GM12878 (cell line): ENCODE measurements at regions not wholly inside any gene's neighbourhood (a gene's known extent, or its start where the extent isn't known, plus 50 kb on each side); places are given as distances from the start of the nearest gene placed in this dataset.

Source experiments
- ATAC-seq: fragments of 200-7000 bp; cut with Tn5 transposase; 3 replicates; pipeline ENCODE4 v1.9.1; 2020; ENCODE audit warnings: mild to moderate bottlenecking, moderate library complexity
- BruUV-seq: library from RNA; stranded (reverse); fragments of 400-500 nt; replicated peaks from 2 replicates; lab custom pipeline; 2021; lab: Mats Ljungman, UMichigan
- CTCF ChIA-PET: fragments of 300-600 bp; sonication (Branson Sonifier 250); formaldehyde crosslinking; extraction: SDS; loops from one replicate; lab custom pipeline; 2021; ENCODE audit warnings: inconsistent platforms; lab: Yijun Ruan, JAX
- POLR2A ChIA-PET: fragments of 350-600 bp; formaldehyde crosslinking; extraction: SDS; loops from one replicate; lab custom pipeline; 2021; ENCODE audit warnings: inconsistent platforms; lab: Charles Lee
- RAD21 ChIA-PET: fragments of 300-600 bp; sonication (Branson Sonifier 250); formaldehyde crosslinking; loops from one replicate; lab custom pipeline; 2023; ENCODE audit warnings: antibody characterized with exemption; ENCODE audit not compliant: unreplicated experiment; lab: Charles Lee
- SMC1A ChIA-PET: fragments of 300-600 bp; sonication (Branson Sonifier 250); formaldehyde crosslinking; loops from one replicate; lab custom pipeline; 2023; ENCODE audit not compliant: unreplicated experiment, uncharacterized antibody; lab: Charles Lee
- DNase-seq: peaks from one replicate; pipeline ENCODE4 v3.0.0-alpha.2; 2011; ENCODE audit warnings: low read depth, low spot score
- FAIRE-seq: peaks from 3 replicates; lab custom pipeline; 2011; peaks lifted over from hg19 to GRCh38; lab: Jason Lieb, UNC
- H2AFZ ChIP-seq: 2 replicates; pipeline ENCODE4 v1.6.0; 2011; ENCODE audit warnings: low read depth, low read length, control low read depth; ENCODE audit not compliant: control insufficient read depth
- H3K27ac ChIP-seq: 2 replicates; pipeline ENCODE4 v1.5.1; 2011; ENCODE audit warnings: control low read depth; ENCODE audit not compliant: control insufficient read depth, insufficient read depth
- H3K27me3 ChIP-seq, 2 experiments: replicated peaks in 1 of 2; 2 replicates each; pipeline versions ENCODE4 v1.6.0 to v1.6.1; 2011; ENCODE audit warnings: low read length in 1 of 2; ENCODE audit not compliant: control insufficient read depth in 2 of 2, insufficient read depth in 2 of 2
- H3K36me3 ChIP-seq, 2 experiments: 2 replicates each; pipeline ENCODE4 v1.5.1; 2011; ENCODE audit warnings: low read length in 1 of 2; ENCODE audit not compliant: control insufficient read depth in 2 of 2, insufficient read depth in 2 of 2
- H3K4me1 ChIP-seq: 2 replicates; pipeline ENCODE4 v1.6.1; 2011; ENCODE audit warnings: mild to moderate bottlenecking, low read length, moderate library complexity, mixed read lengths; ENCODE audit not compliant: control insufficient read depth, insufficient read depth
- H3K4me2 ChIP-seq: 2 replicates; pipeline ENCODE4 v1.6.0; 2011; ENCODE audit warnings: control low read depth; ENCODE audit not compliant: control insufficient read depth, insufficient read depth
- H3K4me3 ChIP-seq: fragments of 200-600 bp; sonication (generic); 2 replicates; pipeline ENCODE4 v1.5.1; 2016
- H3K79me2 ChIP-seq: 2 replicates; pipeline ENCODE4 v1.6.0; 2011; ENCODE audit warnings: low read length; ENCODE audit not compliant: control insufficient read depth, insufficient read depth
- H3K9ac ChIP-seq: 2 replicates; pipeline ENCODE4 v1.8.0; 2011; ENCODE audit warnings: low read length, control low read depth, mixed read lengths; ENCODE audit not compliant: control insufficient read depth, insufficient read depth
- H3K9me3 ChIP-seq: replicated peaks from 3 replicates; pipeline ENCODE4 v1.5.1; 2011; ENCODE audit warnings: mild to moderate bottlenecking, low read length; ENCODE audit not compliant: control insufficient read depth, insufficient read depth
- H4K20me1 ChIP-seq: 2 replicates; pipeline ENCODE4 v1.6.0; 2011; ENCODE audit not compliant: control insufficient read depth, insufficient read depth
- BCL11A ChIP-seq: IDR thresholded peaks from 2 replicates; pipeline ENCODE4 v1.6.1; 2011; ENCODE audit warnings: low read depth, low read length
- GABPA ChIP-seq: IDR thresholded peaks from 2 replicates; pipeline ENCODE4 v1.6.1; 2014; ENCODE audit warnings: antibody characterized with exemption, low read depth, mild to moderate bottlenecking, inconsistent platforms
- JUNB ChIP-seq: IDR thresholded peaks from 2 replicates; pipeline ENCODE4 v1.6.1; 2016; ENCODE audit warnings: antibody characterized with exemption, mild to moderate bottlenecking
- NFYA ChIP-seq: IDR thresholded peaks from 2 replicates; pipeline ENCODE4 v1.6.1; 2011; ENCODE audit warnings: low read depth, mild to moderate bottlenecking, low read length, improper control_type of control experiment, borderline replicate concordance
- NFYB ChIP-seq: IDR thresholded peaks from 2 replicates; pipeline ENCODE4 v1.6.1; 2011; ENCODE audit warnings: low read depth, mild to moderate bottlenecking, low read length, improper control_type of control experiment, moderate library complexity; ENCODE audit not compliant: insufficient read depth
- RAD21 ChIP-seq: IDR thresholded peaks from 2 replicates; pipeline ENCODE4 v1.6.1; 2011; ENCODE audit warnings: mild to moderate bottlenecking, low read depth, low read length, moderate library complexity; ENCODE audit not compliant: insufficient read depth
- SMARCA5 ChIP-seq: fragments of 450-650 bp; IDR thresholded peaks from 2 replicates; pipeline ENCODE4 v1.6.1; 2017; ENCODE audit warnings: mild to moderate bottlenecking
- SMC3 ChIP-seq: IDR thresholded peaks from 2 replicates; pipeline ENCODE4 v1.6.1; 2011; ENCODE audit warnings: low read length, improper control_type of control experiment, borderline replicate concordance
- STAT1 ChIP-seq: fragments of 450-650 bp; conservative IDR thresholded peaks from 2 replicates; pipeline ENCODE4 v1.6.1; 2014; ENCODE audit warnings: antibody characterized with exemption, mild to moderate bottlenecking
- YY1 ChIP-seq: IDR thresholded peaks from 2 replicates; pipeline ENCODE4 v1.6.1; 2011; ENCODE audit warnings: low read depth, mild to moderate bottlenecking, low read length
- ZZZ3 ChIP-seq: IDR thresholded peaks from 2 replicates; pipeline ENCODE4 v1.6.1; 2011; ENCODE audit warnings: low read depth; ENCODE audit not compliant: control insufficient read depth, insufficient read length
- WGBS: methylation state at CpG from one replicate; pipeline ENCODE4 v1.1.6; 2016; ENCODE audit warnings: low lambda C conversion rate; ENCODE audit not compliant: insufficient replicate concordance, insufficient coverage; ENCODE audit errors: missing lambda C conversion rate; 5-methylcytosine and 5-hydroxymethylcytosine counted together
- in situ Hi-C: fragments of 300-500 bp; cut with MboI; formaldehyde crosslinking; loops from 9 replicates; pipeline ENCODE4 v1.14.3; 2018; ENCODE audit warnings: mixed read lengths
- intact Hi-C: fragments of 100-400 bp; cut with micrococcal nuclease; formaldehyde crosslinking; loops from one replicate; pipeline ENCODE4 v1.14.2; 2022; ENCODE audit not compliant: unreplicated experiment
- TF ChIP-seq, protein P1 (sequence below): fragments of 450-650 bp; IDR thresholded peaks from 2 replicates; pipeline ENCODE4 v1.6.1; 2016; ENCODE audit warnings: mild to moderate bottlenecking
- TF ChIP-seq, protein P2 (sequence below): fragments of 450-650 bp; IDR thresholded peaks from 2 replicates; pipeline ENCODE4 v1.6.1; 2017; ENCODE audit warnings: mild to moderate bottlenecking
- TF ChIP-seq, protein P3 (sequence below), 3 experiments: IDR thresholded peaks in 2 of 3; conservative IDR thresholded peaks in 1 of 3; 2 replicates each; pipeline ENCODE4 v1.5.1; 2011; ENCODE audit warnings: low read depth in 3 of 3, low read length in 3 of 3, mild to moderate bottlenecking in 3 of 3, control low read depth in 2 of 3, moderate library complexity in 2 of 3, inconsistent platforms in 1 of 3, mixed read lengths in 1 of 3; ENCODE audit not compliant: control insufficient read depth in 2 of 3, insufficient read depth in 1 of 3; ENCODE audit errors: extremely low read depth in 1 of 3
- TF ChIP-seq, protein P4 (sequence below): IDR thresholded peaks from 2 replicates; pipeline ENCODE4 v1.6.1; 2011; ENCODE audit warnings: low read depth, mild to moderate bottlenecking, low read length, moderate library complexity, borderline replicate concordance; ENCODE audit errors: extremely low read depth
- TF ChIP-seq, protein P5 (sequence below): IDR thresholded peaks from 2 replicates; pipeline ENCODE4 v1.6.1; 2012; ENCODE audit warnings: low read depth, low read length, improper control_type of control experiment
- TF ChIP-seq, protein P6 (sequence below): IDR thresholded peaks from 2 replicates; pipeline ENCODE4 v1.6.1; 2011; ENCODE audit warnings: low read depth, low read length, improper control_type of control experiment, borderline replicate concordance

DNA sequence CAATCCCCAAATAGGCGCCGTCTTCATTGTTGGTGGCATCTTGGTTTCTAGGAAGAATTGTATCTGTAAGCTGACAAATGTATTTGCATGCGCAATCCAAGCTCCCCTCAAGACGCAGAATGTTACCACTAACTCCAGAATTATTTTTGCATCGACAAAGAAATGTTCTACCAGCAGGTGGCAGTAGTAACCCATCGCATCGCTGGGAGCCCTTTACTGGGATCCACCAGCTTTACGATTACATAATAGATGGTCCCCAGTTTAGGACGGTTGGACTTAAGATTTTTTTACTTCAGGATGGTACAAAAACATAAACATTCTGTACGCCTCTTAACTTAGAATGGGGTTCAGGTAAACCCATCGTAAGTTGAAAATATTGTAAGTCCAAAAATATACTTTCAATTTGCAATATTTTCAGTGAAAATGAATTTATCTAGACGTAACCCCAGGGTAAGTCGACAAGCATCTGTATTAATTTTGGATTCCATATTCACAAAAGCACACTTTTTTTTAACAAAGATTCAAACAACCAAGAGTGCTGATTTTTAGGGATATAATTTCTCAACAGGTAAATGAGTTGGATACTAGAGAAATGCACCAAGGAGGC is 114.0 kb upstream of the COBL start:
- H3K4me3 ChIP-seq = no peak overlapping the region
- H3K79me2 ChIP-seq = no peaks in the 10 kb centered on the region
- no peaks in the 10 kb centered on the region for H3K36me3 ChIP-seq
- ChIA-PET SMC1A (no interaction called here), POLR2A (no interaction called here), CTCF (interaction anchor here (0.5 to 1.2 kb wide), 9 partner anchors 9 to 1386 kb away, joined by 3 to 4 read pairs (median 3); no protein-coding TSS in a partner anchor), RAD21 (no interaction called here)
- H3K27me3 ChIP-seq = no peaks in the 10 kb centered on the region
- no TSS peak for BruUV-seq
- no peak overlapping the region for H3K9ac ChIP-seq
- no peaks in the 10 kb centered on the region for H3K9me3 ChIP-seq
- H3K4me2 ChIP-seq = no peak overlapping the region
- no peak overlapping the region for H3K27ac ChIP-seq
- DNase-seq (peak; percentile 5), ATAC-seq (peak; percentile 69), FAIRE-seq (peak; percentile 86)
- no peaks in the 10 kb centered on the region for H4K20me1 ChIP-seq
- in situ Hi-C loops (no loop called here), intact Hi-C loops (loop anchor here (1.0 to 5.0 kb wide), 2 partner anchors 437 to 1487 kb away; no protein-coding TSS in a partner anchor)
- H3K4me1 ChIP-seq = no peaks in the 10 kb centered on the region
- WGBS = 17% methylated on average over 13 of the region's 13 CpGs
- no peak overlapping the region for H2AFZ ChIP-seq
- TF ChIP-seq SMARCA5 = no peak
- TF ChIP-seq, protein P1, sequence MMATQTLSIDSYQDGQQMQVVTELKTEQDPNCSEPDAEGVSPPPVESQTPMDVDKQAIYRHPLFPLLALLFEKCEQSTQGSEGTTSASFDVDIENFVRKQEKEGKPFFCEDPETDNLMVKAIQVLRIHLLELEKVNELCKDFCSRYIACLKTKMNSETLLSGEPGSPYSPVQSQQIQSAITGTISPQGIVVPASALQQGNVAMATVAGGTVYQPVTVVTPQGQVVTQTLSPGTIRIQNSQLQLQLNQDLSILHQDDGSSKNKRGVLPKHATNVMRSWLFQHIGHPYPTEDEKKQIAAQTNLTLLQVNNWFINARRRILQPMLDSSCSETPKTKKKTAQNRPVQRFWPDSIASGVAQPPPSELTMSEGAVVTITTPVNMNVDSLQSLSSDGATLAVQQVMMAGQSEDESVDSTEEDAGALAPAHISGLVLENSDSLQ = no peak
- 0 out of 2 replicates have a peak, but pooled peaks have one; percentile 23 for TF ChIP-seq YY1
- TF ChIP-seq, protein P2, sequence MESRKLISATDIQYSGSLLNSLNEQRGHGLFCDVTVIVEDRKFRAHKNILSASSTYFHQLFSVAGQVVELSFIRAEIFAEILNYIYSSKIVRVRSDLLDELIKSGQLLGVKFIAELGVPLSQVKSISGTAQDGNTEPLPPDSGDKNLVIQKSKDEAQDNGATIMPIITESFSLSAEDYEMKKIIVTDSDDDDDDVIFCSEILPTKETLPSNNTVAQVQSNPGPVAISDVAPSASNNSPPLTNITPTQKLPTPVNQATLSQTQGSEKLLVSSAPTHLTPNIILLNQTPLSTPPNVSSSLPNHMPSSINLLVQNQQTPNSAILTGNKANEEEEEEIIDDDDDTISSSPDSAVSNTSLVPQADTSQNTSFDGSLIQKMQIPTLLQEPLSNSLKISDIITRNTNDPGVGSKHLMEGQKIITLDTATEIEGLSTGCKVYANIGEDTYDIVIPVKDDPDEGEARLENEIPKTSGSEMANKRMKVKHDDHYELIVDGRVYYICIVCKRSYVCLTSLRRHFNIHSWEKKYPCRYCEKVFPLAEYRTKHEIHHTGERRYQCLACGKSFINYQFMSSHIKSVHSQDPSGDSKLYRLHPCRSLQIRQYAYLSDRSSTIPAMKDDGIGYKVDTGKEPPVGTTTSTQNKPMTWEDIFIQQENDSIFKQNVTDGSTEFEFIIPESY = no peak
- TF ChIP-seq SMC3 = peak; percentile 53; the same call in 1 of the 2 replicates
- no peak for TF ChIP-seq GABPA
- TF ChIP-seq JUNB = no peak
- no peak for TF ChIP-seq ZZZ3
- TF ChIP-seq STAT1 = no peak
- peak; percentile 89 for TF ChIP-seq RAD21
- TF ChIP-seq, protein P3, sequence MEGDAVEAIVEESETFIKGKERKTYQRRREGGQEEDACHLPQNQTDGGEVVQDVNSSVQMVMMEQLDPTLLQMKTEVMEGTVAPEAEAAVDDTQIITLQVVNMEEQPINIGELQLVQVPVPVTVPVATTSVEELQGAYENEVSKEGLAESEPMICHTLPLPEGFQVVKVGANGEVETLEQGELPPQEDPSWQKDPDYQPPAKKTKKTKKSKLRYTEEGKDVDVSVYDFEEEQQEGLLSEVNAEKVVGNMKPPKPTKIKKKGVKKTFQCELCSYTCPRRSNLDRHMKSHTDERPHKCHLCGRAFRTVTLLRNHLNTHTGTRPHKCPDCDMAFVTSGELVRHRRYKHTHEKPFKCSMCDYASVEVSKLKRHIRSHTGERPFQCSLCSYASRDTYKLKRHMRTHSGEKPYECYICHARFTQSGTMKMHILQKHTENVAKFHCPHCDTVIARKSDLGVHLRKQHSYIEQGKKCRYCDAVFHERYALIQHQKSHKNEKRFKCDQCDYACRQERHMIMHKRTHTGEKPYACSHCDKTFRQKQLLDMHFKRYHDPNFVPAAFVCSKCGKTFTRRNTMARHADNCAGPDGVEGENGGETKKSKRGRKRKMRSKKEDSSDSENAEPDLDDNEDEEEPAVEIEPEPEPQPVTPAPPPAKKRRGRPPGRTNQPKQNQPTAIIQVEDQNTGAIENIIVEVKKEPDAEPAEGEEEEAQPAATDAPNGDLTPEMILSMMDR (IDR thresholded peaks at IDR 0.05 in 2 of 3, conservative IDR thresholded peaks at IDR 0.05 in 1 of 3; ENCODE audit: control insufficient read depth in 2 of 3, extremely low read depth in 1 of 3, insufficient read depth in 1 of 3, low read depth in 3 of 3, low read length in 3 of 3) = peak; percentile 65 to 78 (median 66)
- no peak for TF ChIP-seq NFYA
- TF ChIP-seq BCL11A = no peak
- TF ChIP-seq, protein P4, sequence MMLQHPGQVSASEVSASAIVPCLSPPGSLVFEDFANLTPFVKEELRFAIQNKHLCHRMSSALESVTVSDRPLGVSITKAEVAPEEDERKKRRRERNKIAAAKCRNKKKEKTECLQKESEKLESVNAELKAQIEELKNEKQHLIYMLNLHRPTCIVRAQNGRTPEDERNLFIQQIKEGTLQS = no peak
- TF ChIP-seq NFYB = no peak
- TF ChIP-seq, protein P5, sequence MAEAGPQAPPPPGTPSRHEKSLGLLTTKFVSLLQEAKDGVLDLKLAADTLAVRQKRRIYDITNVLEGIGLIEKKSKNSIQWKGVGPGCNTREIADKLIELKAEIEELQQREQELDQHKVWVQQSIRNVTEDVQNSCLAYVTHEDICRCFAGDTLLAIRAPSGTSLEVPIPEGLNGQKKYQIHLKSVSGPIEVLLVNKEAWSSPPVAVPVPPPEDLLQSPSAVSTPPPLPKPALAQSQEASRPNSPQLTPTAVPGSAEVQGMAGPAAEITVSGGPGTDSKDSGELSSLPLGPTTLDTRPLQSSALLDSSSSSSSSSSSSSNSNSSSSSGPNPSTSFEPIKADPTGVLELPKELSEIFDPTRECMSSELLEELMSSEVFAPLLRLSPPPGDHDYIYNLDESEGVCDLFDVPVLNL = no peak
- TF ChIP-seq, protein P6, sequence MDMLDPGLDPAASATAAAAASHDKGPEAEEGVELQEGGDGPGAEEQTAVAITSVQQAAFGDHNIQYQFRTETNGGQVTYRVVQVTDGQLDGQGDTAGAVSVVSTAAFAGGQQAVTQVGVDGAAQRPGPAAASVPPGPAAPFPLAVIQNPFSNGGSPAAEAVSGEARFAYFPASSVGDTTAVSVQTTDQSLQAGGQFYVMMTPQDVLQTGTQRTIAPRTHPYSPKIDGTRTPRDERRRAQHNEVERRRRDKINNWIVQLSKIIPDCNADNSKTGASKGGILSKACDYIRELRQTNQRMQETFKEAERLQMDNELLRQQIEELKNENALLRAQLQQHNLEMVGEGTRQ = no peak
